ENCODE measurements at regions not wholly inside any gene's neighbourhood (a gene's known extent, or its start where the extent isn't known, plus 50 kb on each side); places are given as distances from the start of the nearest gene placed in this dataset.

GRCh38 chr2:185891403-185891802, 152.8 kb downstream of the FSIP2 start:
- no peaks in the 10 kb centered on the region for H3K36me3 ChIP-seq
- intact Hi-C loops (cut with DNase I; ENCODE audit: low total_unique reads), result no loop called here
- no peaks in the 10 kb centered on the region for H3K27me3 ChIP-seq

GRCh38 chr2:185891804-185892411, 153.3 kb downstream of the FSIP2 start:
- DNase-seq, result no peak
- Histone ChIP-seq H3K27ac (no peak overlapping the region), H3K27me3 (no peaks in the 10 kb centered on the region), H3K9me3 (no peaks in the 10 kb centered on the region), H3K36me3 (no peaks in the 10 kb centered on the region), H3K4me3 (no peak overlapping the region), H3K4me1 (no peaks in the 10 kb centered on the region)
- intact Hi-C loops (cut with DNase I; ENCODE audit: low total_unique reads), result no loop called here
- no peak for TF ChIP-seq CTCF (IDR thresholded peaks at IDR 0.05)

More at GRCh38 chr2:185891403-185891802, 152.8 kb downstream of the FSIP2 start:
- TF ChIP-seq CTCF (IDR thresholded peaks at IDR 0.05), result no peak
- no peak overlapping the region for H3K4me3 ChIP-seq
- no peaks in the 10 kb centered on the region for H3K9me3 ChIP-seq
- no peak overlapping the region for H3K27ac ChIP-seq
- no peak for DNase-seq
- no peaks in the 10 kb centered on the region for H3K4me1 ChIP-seq

- intact Hi-C loops (cut with DNase I; ENCODE audit: low total_unique reads), result no loop called here
- TF ChIP-seq CTCF (IDR thresholded peaks at IDR 0.05), result no peak
- no peak overlapping the region for H3K27ac ChIP-seq
- DNase-seq, result no peak
- no peak overlapping the region for H3K4me3 ChIP-seq
- no peaks in the 10 kb centered on the region for H3K4me1 ChIP-seq
- H3K9me3 ChIP-seq, result no peaks in the 10 kb centered on the region
- no peaks in the 10 kb centered on the region for H3K27me3 ChIP-seq
- no peaks in the 10 kb centered on the region for H3K36me3 ChIP-seq
Measured at GRCh38 chr2:185892484-185892883, 153.9 kb downstream of the FSIP2 start.

GRCh38 chr2:185894223-185894622, 155.6 kb downstream of the FSIP2 start:
- Histone ChIP-seq H3K36me3 (no peaks in the 10 kb centered on the region), H3K4me3 (no peak overlapping the region), H3K4me1 (no peaks in the 10 kb centered on the region), H3K9me3 (no peaks in the 10 kb centered on the region), H3K27me3 (no peaks in the 10 kb centered on the region), H3K27ac (no peak overlapping the region)
- TF ChIP-seq CTCF (IDR thresholded peaks at IDR 0.05), result no peak
- intact Hi-C loops (cut with DNase I; ENCODE audit: low total_unique reads), result no loop called here
- DNase-seq, result no peak

- Histone ChIP-seq H3K4me3 (no peak overlapping the region), H3K36me3 (no peaks in the 10 kb centered on the region), H3K9me3 (no peaks in the 10 kb centered on the region), H3K27me3 (no peaks in the 10 kb centered on the region), H3K27ac (no peak overlapping the region), H3K4me1 (no peaks in the 10 kb centered on the region)
- TF ChIP-seq CTCF (IDR thresholded peaks at IDR 0.05), result no peak
- intact Hi-C loops (cut with DNase I; ENCODE audit: low total_unique reads), result no loop called here
- DNase-seq, result no peak
Measured at GRCh38 chr2:185895828-185896693, 157.5 kb downstream of the FSIP2 start.

Data from tibial artery (tissue), 4 donors.